ENCODE measurements at regions not wholly inside any gene's neighbourhood (a gene's known extent, or its start where the extent isn't known, plus 50 kb on each side); places are given as distances from the start of the nearest gene placed in this dataset.

- in situ Hi-C loops (cut with MboI): no loop called here
- H3K27ac ChIP-seq: no peak overlapping the region
- H3K4me2 ChIP-seq (ENCODE audit: unreplicated experiment): no peak overlapping the region
- no peaks in the 10 kb centered on the region for H3K9me2 ChIP-seq (ENCODE audit: insufficient read depth)
- H3K9me3 ChIP-seq (ENCODE audit: low read depth): no peaks in the 10 kb centered on the region
- H3K9ac ChIP-seq: peak overlapping the region; percentile 6; the same call in 1 of the 2 replicates
- H3K79me2 ChIP-seq (ENCODE audit: insufficient read depth): no peaks in the 10 kb centered on the region
- peak; percentile 37 for DNase-seq
- H4K20me1 ChIP-seq (ENCODE audit: insufficient read depth): no peaks in the 10 kb centered on the region
- no peaks in the 10 kb centered on the region for H3K36me3 ChIP-seq (ENCODE audit: low read depth)
- H2AFZ ChIP-seq: peak overlapping the region; percentile 78
- no peak overlapping the region for H3K4me3 ChIP-seq
- peaks cover 4% of the 10 kb centered on the region; the same call in 1 of the 2 replicates for H3K4me1 ChIP-seq (ENCODE audit: insufficient read depth)
- peaks cover 34% of the 10 kb centered on the region for H3K27me3 ChIP-seq (replicated peaks; ENCODE audit: insufficient read depth)
- H3F3A ChIP-seq (ENCODE audit: insufficient read depth): no peaks in the 10 kb centered on the region
- TF ChIP-seq EZH2phosphoT487 (IDR thresholded peaks at IDR 0.05; ENCODE audit: insufficient read depth, low read depth) (no peak), EZH2 (IDR thresholded peaks at IDR 0.05; ENCODE audit: insufficient read depth, poor library complexity, severe bottlenecking) (no peak)
- 61 to 63% methylated on average over 10 of the region's 10 CpGs for WGBS, 2 experiments (ENCODE audit: low coverage in 1 of 2, low lambda C conversion rate in 2 of 2, missing lambda C conversion rate in 2 of 2)
Measured at GRCh38 chr18:76687304-76687962, 134.9 kb upstream of the ZNF236 start.

GRCh38 chr18:76686737-76687231 lies 135.6 kb upstream of the ZNF236 start:
- Histone ChIP-seq H4K20me1 (ENCODE audit: insufficient read depth) (no peaks in the 10 kb centered on the region), H3K9ac (peak overlapping the region; percentile 6; the same call in 1 of the 2 replicates), H3K9me2 (ENCODE audit: insufficient read depth) (no peaks in the 10 kb centered on the region), H3K4me2 (ENCODE audit: unreplicated experiment) (peak overlapping the region; percentile 10), H3F3A (ENCODE audit: insufficient read depth) (no peaks in the 10 kb centered on the region), H3K36me3 (ENCODE audit: low read depth) (no peaks in the 10 kb centered on the region), H3K27me3 (replicated peaks; ENCODE audit: insufficient read depth) (peaks cover 30% of the 10 kb centered on the region), H3K4me1 (ENCODE audit: insufficient read depth) (peaks cover 4% of the 10 kb centered on the region; the same call in 1 of the 2 replicates), H2AFZ (peak overlapping the region; percentile 78), H3K79me2 (ENCODE audit: insufficient read depth) (no peaks in the 10 kb centered on the region), H3K4me3 (no peak overlapping the region), H3K9me3 (ENCODE audit: low read depth) (no peaks in the 10 kb centered on the region), H3K27ac (no peak overlapping the region)
- no peak for TF ChIP-seq EZH2phosphoT487 (IDR thresholded peaks at IDR 0.05; ENCODE audit: insufficient read depth, low read depth)
- TF ChIP-seq EZH2 (IDR thresholded peaks at IDR 0.05; ENCODE audit: insufficient read depth, poor library complexity, severe bottlenecking): no peak
- peak; percentile 78 for DNase-seq
- WGBS, 2 experiments (ENCODE audit: low coverage in 1 of 2, low lambda C conversion rate in 2 of 2, missing lambda C conversion rate in 2 of 2): 7 to 8% methylated on average over 11 of the region's 11 CpGs
- in situ Hi-C loops (cut with MboI): no loop called here

GRCh38 chr18:76685860-76686259 lies 136.5 kb upstream of the ZNF236 start:
- no peaks in the 10 kb centered on the region for H3K9me3 ChIP-seq (ENCODE audit: low read depth)
- no peak for DNase-seq
- H3K27me3 ChIP-seq (replicated peaks; ENCODE audit: insufficient read depth): peaks cover 23% of the 10 kb centered on the region
- no peaks in the 10 kb centered on the region for H4K20me1 ChIP-seq (ENCODE audit: insufficient read depth)
- H3K9me2 ChIP-seq (ENCODE audit: insufficient read depth): no peaks in the 10 kb centered on the region
- no peaks in the 10 kb centered on the region for H3K4me1 ChIP-seq (ENCODE audit: insufficient read depth)
- H3K79me2 ChIP-seq (ENCODE audit: insufficient read depth): no peaks in the 10 kb centered on the region
- no peaks in the 10 kb centered on the region for H3K36me3 ChIP-seq (ENCODE audit: low read depth)
- no peak overlapping the region for H3K4me2 ChIP-seq (ENCODE audit: unreplicated experiment)
- H3K4me3 ChIP-seq: no peak overlapping the region
- 81 to 87% methylated on average over 8 of the region's 8 CpGs for WGBS, 2 experiments (ENCODE audit: low coverage in 1 of 2, low lambda C conversion rate in 2 of 2, missing lambda C conversion rate in 2 of 2)
- H3K27ac ChIP-seq: no peak overlapping the region
- TF ChIP-seq EZH2 (IDR thresholded peaks at IDR 0.05; ENCODE audit: insufficient read depth, poor library complexity, severe bottlenecking): no peak
- no peak for TF ChIP-seq EZH2phosphoT487 (IDR thresholded peaks at IDR 0.05; ENCODE audit: insufficient read depth, low read depth)
- in situ Hi-C loops (cut with MboI): no loop called here
- no peak overlapping the region for H3K9ac ChIP-seq
- H2AFZ ChIP-seq: no peak overlapping the region
- H3F3A ChIP-seq (ENCODE audit: insufficient read depth): no peaks in the 10 kb centered on the region

GRCh38 chr18:76685402-76685801 lies 137.0 kb upstream of the ZNF236 start:
- 88% methylated on average over 7 of the region's 7 CpGs for WGBS, 2 experiments (ENCODE audit: low coverage in 1 of 2, low lambda C conversion rate in 2 of 2, missing lambda C conversion rate in 2 of 2)
- in situ Hi-C loops (cut with MboI): no loop called here

More at GRCh38 chr18:76685402-76685801, 137.0 kb upstream of the ZNF236 start:
- TF ChIP-seq EZH2phosphoT487 (IDR thresholded peaks at IDR 0.05; ENCODE audit: insufficient read depth, low read depth) (no peak), EZH2 (IDR thresholded peaks at IDR 0.05; ENCODE audit: insufficient read depth, poor library complexity, severe bottlenecking) (no peak)
- H3F3A ChIP-seq (ENCODE audit: insufficient read depth): no peaks in the 10 kb centered on the region
- no peak overlapping the region for H2AFZ ChIP-seq
- H3K27ac ChIP-seq: no peak overlapping the region
- H3K79me2 ChIP-seq (ENCODE audit: insufficient read depth): no peaks in the 10 kb centered on the region
- H3K36me3 ChIP-seq (ENCODE audit: low read depth): no peaks in the 10 kb centered on the region
- H3K4me1 ChIP-seq (ENCODE audit: insufficient read depth): no peaks in the 10 kb centered on the region
- no peaks in the 10 kb centered on the region for H4K20me1 ChIP-seq (ENCODE audit: insufficient read depth)
- H3K4me2 ChIP-seq (ENCODE audit: unreplicated experiment): no peak overlapping the region
- H3K9ac ChIP-seq: no peak overlapping the region
- H3K27me3 ChIP-seq (replicated peaks; ENCODE audit: insufficient read depth): peaks cover 19% of the 10 kb centered on the region
- H3K4me3 ChIP-seq: no peak overlapping the region
- no peaks in the 10 kb centered on the region for H3K9me2 ChIP-seq (ENCODE audit: insufficient read depth)
- DNase-seq: no peak
- no peaks in the 10 kb centered on the region for H3K9me3 ChIP-seq (ENCODE audit: low read depth)
